ENCODE measurements at regions not wholly inside any gene's neighbourhood (a gene's known extent, or its start where the extent isn't known, plus 50 kb on each side); places are given as distances from the start of the nearest gene placed in this dataset.

GRCh38 chr2:51107841-51108240 is 75.9 kb upstream of the NRXN1 start:
- TF ChIP-seq POLR2AphosphoS5 (IDR thresholded peaks at IDR 0.05; ENCODE audit: low read depth, low read length) = no peak
- TF ChIP-seq POLR2A (IDR thresholded peaks at IDR 0.05; ENCODE audit: low read depth, low read length) = no peak
- TF ChIP-seq SPI1 (IDR thresholded peaks at IDR 0.05; ENCODE audit: low read depth, low read length) = no peak

Measured in GM12891 (cell line).